ENCODE measurements at regions not wholly inside any gene's neighbourhood (a gene's known extent, or its start where the extent isn't known, plus 50 kb on each side); places are given as distances from the start of the nearest gene placed in this dataset.
A peak's percentile ranks its signal among the peaks of the same experiment; 100 is the strongest.

DNA sequence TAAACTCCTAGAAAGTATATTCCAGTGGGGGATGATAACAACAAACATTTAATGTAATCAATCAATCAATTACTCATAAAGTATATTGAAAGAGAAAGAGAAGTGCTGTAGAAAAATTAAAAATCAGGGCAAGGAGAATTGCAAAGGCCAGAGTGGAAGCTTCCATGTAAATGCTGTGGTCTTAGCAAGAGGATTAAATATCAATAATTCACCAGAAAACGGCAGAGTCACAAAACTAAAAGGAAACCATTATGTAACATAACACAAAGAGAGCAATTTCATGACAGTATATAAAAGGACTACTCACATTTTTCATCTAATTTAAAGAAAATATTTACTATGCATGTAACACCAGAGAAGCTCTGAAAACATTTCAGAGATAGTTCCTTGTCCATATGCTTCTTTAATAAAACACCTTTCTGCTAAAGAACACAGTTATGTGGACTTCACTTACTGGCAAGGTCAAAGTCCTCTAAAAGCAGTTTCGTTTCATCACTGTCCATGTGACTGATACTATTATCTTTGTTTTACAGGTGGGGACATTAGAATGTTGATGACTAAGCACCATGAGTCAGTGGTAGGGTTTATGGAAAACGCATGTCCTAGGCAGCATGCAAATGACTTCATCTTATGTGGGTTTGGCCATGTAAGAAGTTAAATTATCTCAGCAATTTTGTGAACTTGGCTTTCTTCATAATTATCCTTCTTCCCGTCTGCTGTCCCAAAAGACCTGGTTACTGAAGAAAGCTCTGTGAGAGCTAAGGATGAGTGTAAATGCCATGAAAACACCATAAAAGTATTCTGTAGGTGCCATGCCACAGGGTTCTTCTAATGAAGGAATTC lies 185.8 kb upstream of the TENT5A start:
- Histone ChIP-seq H2AFZ (ENCODE audit: low read depth, low read length) (no peak overlapping the region), H3K4ac (ENCODE audit: low read depth in 1 of 2, low read length in 2 of 2) (no peak overlapping the region), H2AK5ac (ENCODE audit: low read length, severe bottlenecking) (no peak overlapping the region), H4K8ac (ENCODE audit: low read length) (no peak overlapping the region), H3K27ac (ENCODE audit: low read length, poor library complexity, severe bottlenecking) (no peak overlapping the region), H3K4me1 (ENCODE audit: control insufficient read depth, insufficient read depth, low read depth, low read length) (peaks cover 2% of the 10 kb centered on the region), H3K9ac (ENCODE audit: low read length) (peak overlapping the region; percentile 76), H3K4me3 (ENCODE audit: insufficient read depth in 1 of 2, low read depth in 1 of 2, low read length in 2 of 2) (peak overlapping the region in 1 of 2 experiments; percentile 21), H4K91ac (ENCODE audit: low read length) (no peak overlapping the region), H2BK15ac (ENCODE audit: low read depth, poor library complexity, severe bottlenecking) (no peak overlapping the region), H2BK12ac (ENCODE audit: low read length in 2 of 2) (no peak overlapping the region), H3K27me3 (ENCODE audit: control insufficient read depth in 1 of 2, insufficient read depth in 1 of 2, low read length in 2 of 2) (no peaks in the 10 kb centered on the region), H3K36me3 (ENCODE audit: control insufficient read depth in 1 of 2, insufficient read depth in 2 of 2, low read depth in 1 of 2, low read length in 2 of 2) (no peaks in the 10 kb centered on the region), H3K23ac (ENCODE audit: low read length in 2 of 2) (no peak overlapping the region), H3K4me2 (ENCODE audit: low read length, poor library complexity, severe bottlenecking) (no peak overlapping the region), H2BK5ac (ENCODE audit: low read depth, low read length, poor library complexity, severe bottlenecking) (no peak overlapping the region), H2BK120ac (ENCODE audit: low read depth, low read length) (no peak overlapping the region), H3K79me1 (replicated peaks; ENCODE audit: low read length, poor library complexity, severe bottlenecking) (no peaks in the 10 kb centered on the region), H3K18ac (ENCODE audit: low read depth in 1 of 2, low read length in 2 of 2) (peak overlapping the region; percentile 12 to 22), H3K9me3 (ENCODE audit: control insufficient read depth, low read length) (no peaks in the 10 kb centered on the region), H3K14ac (ENCODE audit: low read length in 2 of 2) (no peak overlapping the region)
- WGBS: 25% methylated on average over 4 of the region's 4 CpGs
- peak; percentile 81 for DNase-seq

GRCh38 chr6:81937296-81937937 lies 184.9 kb upstream of the TENT5A start:
- peak; percentile 61 for DNase-seq
- H4K8ac ChIP-seq (ENCODE audit: low read length): peak overlapping the region; percentile 69
- WGBS: 53% methylated on average over 6 of the region's 6 CpGs
- no peak overlapping the region for H2BK5ac ChIP-seq (ENCODE audit: low read depth, low read length, poor library complexity, severe bottlenecking)
- peak overlapping the region; percentile 1 to 86 for H3K18ac ChIP-seq (ENCODE audit: low read depth in 1 of 2, low read length in 2 of 2)
- H3K9ac ChIP-seq (ENCODE audit: low read length): peak overlapping the region; percentile 76
- peak overlapping the region; percentile 33 for H3K27ac ChIP-seq (ENCODE audit: low read length, poor library complexity, severe bottlenecking)
- H3K79me1 ChIP-seq (replicated peaks; ENCODE audit: low read length, poor library complexity, severe bottlenecking): no peaks in the 10 kb centered on the region
- H3K23ac ChIP-seq (ENCODE audit: low read length in 2 of 2): no peak overlapping the region
- no peak overlapping the region for H2BK15ac ChIP-seq (ENCODE audit: low read depth, poor library complexity, severe bottlenecking)
- H3K27me3 ChIP-seq (ENCODE audit: control insufficient read depth in 1 of 2, insufficient read depth in 1 of 2, low read length in 2 of 2): no peaks in the 10 kb centered on the region
- H2BK120ac ChIP-seq (ENCODE audit: low read depth, low read length): no peak overlapping the region
- no peak overlapping the region for H2AK5ac ChIP-seq (ENCODE audit: low read length, severe bottlenecking)
- no peak overlapping the region for H4K91ac ChIP-seq (ENCODE audit: low read length)
- H3K4me1 ChIP-seq (ENCODE audit: control insufficient read depth, insufficient read depth, low read depth, low read length): peaks cover 2% of the 10 kb centered on the region
- H2BK12ac ChIP-seq (ENCODE audit: low read length in 2 of 2): peak overlapping the region in 1 of 2 experiments; percentile 31
- H2AFZ ChIP-seq (ENCODE audit: low read depth, low read length): no peak overlapping the region
- no peak overlapping the region for H3K14ac ChIP-seq (ENCODE audit: low read length in 2 of 2)
- H3K9me3 ChIP-seq (ENCODE audit: control insufficient read depth, low read length): no peaks in the 10 kb centered on the region
- peak overlapping the region in 1 of 2 experiments; percentile 21 for H3K4me3 ChIP-seq (ENCODE audit: insufficient read depth in 1 of 2, low read depth in 1 of 2, low read length in 2 of 2)
- no peak overlapping the region for H3K4me2 ChIP-seq (ENCODE audit: low read length, poor library complexity, severe bottlenecking)
- no peak overlapping the region for H3K4ac ChIP-seq (ENCODE audit: low read depth in 1 of 2, low read length in 2 of 2)
- H3K36me3 ChIP-seq (ENCODE audit: control insufficient read depth in 1 of 2, insufficient read depth in 2 of 2, low read depth in 1 of 2, low read length in 2 of 2): no peaks in the 10 kb centered on the region

- Histone ChIP-seq H3K4ac (ENCODE audit: low read depth in 1 of 2, low read length in 2 of 2) (no peak overlapping the region), H3K4me1 (ENCODE audit: control insufficient read depth, insufficient read depth, low read depth, low read length) (peaks cover 2% of the 10 kb centered on the region), H2BK15ac (ENCODE audit: low read depth, poor library complexity, severe bottlenecking) (peak overlapping the region; percentile 40), H3K14ac (ENCODE audit: low read length in 2 of 2) (no peak overlapping the region), H4K91ac (ENCODE audit: low read length) (no peak overlapping the region), H3K9ac (ENCODE audit: low read length) (no peak overlapping the region), H2BK5ac (ENCODE audit: low read depth, low read length, poor library complexity, severe bottlenecking) (no peak overlapping the region), H4K8ac (ENCODE audit: low read length) (no peak overlapping the region), H3K9me3 (ENCODE audit: control insufficient read depth, low read length) (no peaks in the 10 kb centered on the region), H3K18ac (ENCODE audit: low read depth in 1 of 2, low read length in 2 of 2) (no peak overlapping the region), H2BK12ac (ENCODE audit: low read length in 2 of 2) (no peak overlapping the region), H3K4me3 (ENCODE audit: insufficient read depth in 1 of 2, low read depth in 1 of 2, low read length in 2 of 2) (no peak overlapping the region), H3K27ac (ENCODE audit: low read length, poor library complexity, severe bottlenecking) (no peak overlapping the region), H3K27me3 (ENCODE audit: control insufficient read depth in 1 of 2, insufficient read depth in 1 of 2, low read length in 2 of 2) (no peaks in the 10 kb centered on the region), H2AK5ac (ENCODE audit: low read length, severe bottlenecking) (no peak overlapping the region), H3K79me1 (replicated peaks; ENCODE audit: low read length, poor library complexity, severe bottlenecking) (no peaks in the 10 kb centered on the region), H3K36me3 (ENCODE audit: control insufficient read depth in 1 of 2, insufficient read depth in 2 of 2, low read depth in 1 of 2, low read length in 2 of 2) (no peaks in the 10 kb centered on the region), H3K23ac (ENCODE audit: low read length in 2 of 2) (no peak overlapping the region), H2BK120ac (ENCODE audit: low read depth, low read length) (no peak overlapping the region), H3K4me2 (ENCODE audit: low read length, poor library complexity, severe bottlenecking) (no peak overlapping the region), H2AFZ (ENCODE audit: low read depth, low read length) (no peak overlapping the region)
- WGBS: no CpG with 5 or more reads among the region's 1 CpG
- DNase-seq: no peak
Observed at GRCh38 chr6:81934936-81935335, 182.5 kb upstream of the TENT5A start.

- H3K18ac ChIP-seq (ENCODE audit: low read depth in 1 of 2, low read length in 2 of 2): no peak overlapping the region
- H2BK120ac ChIP-seq (ENCODE audit: low read depth, low read length): no peak overlapping the region
- no peak overlapping the region for H3K14ac ChIP-seq (ENCODE audit: low read length in 2 of 2)
- no peaks in the 10 kb centered on the region for H3K79me1 ChIP-seq (replicated peaks; ENCODE audit: low read length, poor library complexity, severe bottlenecking)
- no peak for DNase-seq
- no peak overlapping the region for H4K8ac ChIP-seq (ENCODE audit: low read length)
- H2AFZ ChIP-seq (ENCODE audit: low read depth, low read length): no peak overlapping the region
- no peaks in the 10 kb centered on the region for H3K36me3 ChIP-seq (ENCODE audit: control insufficient read depth in 1 of 2, insufficient read depth in 2 of 2, low read depth in 1 of 2, low read length in 2 of 2)
- H4K91ac ChIP-seq (ENCODE audit: low read length): no peak overlapping the region
- no peak overlapping the region for H2BK5ac ChIP-seq (ENCODE audit: low read depth, low read length, poor library complexity, severe bottlenecking)
- no peak overlapping the region for H3K9ac ChIP-seq (ENCODE audit: low read length)
- no peaks in the 10 kb centered on the region for H3K27me3 ChIP-seq (ENCODE audit: control insufficient read depth in 1 of 2, insufficient read depth in 1 of 2, low read length in 2 of 2)
- WGBS: no CpG with 5 or more reads among the region's 1 CpG
- H3K9me3 ChIP-seq (ENCODE audit: control insufficient read depth, low read length): no peaks in the 10 kb centered on the region
- H3K4ac ChIP-seq (ENCODE audit: low read depth in 1 of 2, low read length in 2 of 2): no peak overlapping the region
- H3K23ac ChIP-seq (ENCODE audit: low read length in 2 of 2): no peak overlapping the region
- no peak overlapping the region for H2BK15ac ChIP-seq (ENCODE audit: low read depth, poor library complexity, severe bottlenecking)
- no peak overlapping the region for H2AK5ac ChIP-seq (ENCODE audit: low read length, severe bottlenecking)
- peaks cover 2% of the 10 kb centered on the region for H3K4me1 ChIP-seq (ENCODE audit: control insufficient read depth, insufficient read depth, low read depth, low read length)
- H3K4me3 ChIP-seq (ENCODE audit: insufficient read depth in 1 of 2, low read depth in 1 of 2, low read length in 2 of 2): no peak overlapping the region
- no peak overlapping the region for H3K4me2 ChIP-seq (ENCODE audit: low read length, poor library complexity, severe bottlenecking)
- H2BK12ac ChIP-seq (ENCODE audit: low read length in 2 of 2): no peak overlapping the region
- H3K27ac ChIP-seq (ENCODE audit: low read length, poor library complexity, severe bottlenecking): no peak overlapping the region
Observed at GRCh38 chr6:81933608-81934051, 181.1 kb upstream of the TENT5A start.

All from mesenchymal stem cell (in vitro differentiated cells and primary cell).